Kidney epithelial cell (primary cell): ENCODE measurements at regions not wholly inside any gene's neighbourhood (a gene's known extent, or its start where the extent isn't known, plus 50 kb on each side); places are given as distances from the start of the nearest gene placed in this dataset.
A peak's percentile ranks its signal among the peaks of the same experiment; 100 is the strongest.

Experiments
- DNase-seq: peaks from one replicate; pipeline ENCODE4 v3.0.0-alpha.2; 2010; ENCODE audit warnings: low read depth
- H3K27me3 ChIP-seq: 2 replicates; pipeline ENCODE4 v1.6.0; 2011; ENCODE audit warnings: low read length; ENCODE audit not compliant: control insufficient read depth, insufficient read depth
- H3K36me3 ChIP-seq: 2 replicates; pipeline ENCODE4 v1.5.1; 2011; ENCODE audit warnings: low read length; ENCODE audit not compliant: control insufficient read depth, insufficient read depth
- H3K4me3 ChIP-seq: 2 replicates; pipeline ENCODE4 v1.5.1; 2011; ENCODE audit warnings: low read depth, mild to moderate bottlenecking, control low read depth, low read length
- CTCF ChIP-seq: IDR thresholded peaks from 2 replicates; pipeline ENCODE4 v1.5.1; 2011; ENCODE audit warnings: mild to moderate bottlenecking, moderate library complexity, low read length, control low read depth, inconsistent platforms; ENCODE audit not compliant: insufficient read depth, poor library complexity, severe bottlenecking

- H3K27me3 ChIP-seq: no peaks in the 10 kb centered on the region
- no peak for TF ChIP-seq CTCF
- DNase-seq: no peak
- H3K36me3 ChIP-seq: no peaks in the 10 kb centered on the region
- H3K4me3 ChIP-seq: no peak overlapping the region
These were observed 443.6 kb upstream of the PFKP start for GRCh38 chr10:2623675-2624274.

GRCh38 chr10:2620827-2621521, 446.4 kb upstream of the PFKP start:
- Histone ChIP-seq H3K36me3 (no peaks in the 10 kb centered on the region), H3K4me3 (no peak overlapping the region), H3K27me3 (no peaks in the 10 kb centered on the region)
- DNase-seq: no peak
- no peak for TF ChIP-seq CTCF

- no peak for DNase-seq
- TF ChIP-seq CTCF: no peak
- Histone ChIP-seq H3K36me3 (no peaks in the 10 kb centered on the region), H3K27me3 (no peaks in the 10 kb centered on the region), H3K4me3 (no peak overlapping the region)
These were observed 447.4 kb upstream of the PFKP start for GRCh38 chr10:2619916-2620315.

- Histone ChIP-seq H3K27me3 (no peaks in the 10 kb centered on the region), H3K4me3 (no peak overlapping the region), H3K36me3 (no peaks in the 10 kb centered on the region)
- no peak for DNase-seq
- TF ChIP-seq CTCF: peak; percentile 78
These were observed 447.9 kb upstream of the PFKP start for GRCh38 chr10:2619472-2619871.

- Histone ChIP-seq H3K36me3 (no peaks in the 10 kb centered on the region), H3K4me3 (no peak overlapping the region), H3K27me3 (no peaks in the 10 kb centered on the region)
- DNase-seq: no peak
- no peak for TF ChIP-seq CTCF
These were observed 448.7 kb upstream of the PFKP start for GRCh38 chr10:2618690-2619089.

- no peak for TF ChIP-seq CTCF
These were observed 451.1 kb upstream of the PFKP start for GRCh38 chr10:2616215-2616614.

More at GRCh38 chr10:2616215-2616614, 451.1 kb upstream of the PFKP start:
- H3K27me3 ChIP-seq: no peaks in the 10 kb centered on the region
- no peak overlapping the region for H3K4me3 ChIP-seq
- no peaks in the 10 kb centered on the region for H3K36me3 ChIP-seq
- DNase-seq: no peak
